ENCODE measurements at regions not wholly inside any gene's neighbourhood (a gene's known extent, or its start where the extent isn't known, plus 50 kb on each side); places are given as distances from the start of the nearest gene placed in this dataset.

DNA sequence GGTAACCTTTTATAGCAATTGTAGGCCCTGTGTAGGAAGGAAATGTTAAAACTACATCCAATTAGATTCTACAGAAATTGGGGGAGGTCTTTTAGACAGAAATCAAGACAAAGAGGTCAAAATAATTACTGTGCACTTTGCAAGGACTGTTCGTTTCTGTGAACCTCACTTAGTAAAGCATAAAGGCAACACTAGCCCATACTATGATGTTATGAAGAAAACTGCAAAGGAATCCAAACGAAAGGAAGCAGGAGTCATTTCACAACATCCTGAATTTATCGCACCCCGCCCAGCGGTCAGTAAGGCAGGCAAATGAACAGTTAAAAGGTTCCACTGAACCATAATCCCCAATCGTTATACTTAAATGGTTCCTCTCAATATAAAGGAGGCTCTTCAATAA lies 429.5 kb upstream of the ARID1B start:
- no peak for DNase-seq

DNA sequence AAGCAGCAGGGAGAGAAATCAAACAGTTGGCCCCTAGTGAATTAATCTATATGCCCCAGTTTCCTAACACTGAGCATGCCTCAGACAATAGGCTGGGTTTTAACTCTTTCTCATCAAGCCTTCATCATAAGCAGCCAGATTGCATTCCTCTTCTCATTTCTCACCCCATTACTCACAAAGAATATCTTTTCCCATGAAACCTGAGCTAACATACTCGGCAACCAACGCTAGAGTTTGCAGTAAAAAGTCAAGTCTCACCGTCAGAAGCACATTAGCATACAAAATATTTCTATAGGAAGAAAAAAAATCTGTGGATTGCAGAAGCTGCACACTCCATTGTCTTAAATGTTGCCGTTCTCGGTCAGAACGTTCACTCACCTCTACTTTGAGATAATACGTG lies 429.9 kb upstream of the ARID1B start:
- no peak for DNase-seq

DNA sequence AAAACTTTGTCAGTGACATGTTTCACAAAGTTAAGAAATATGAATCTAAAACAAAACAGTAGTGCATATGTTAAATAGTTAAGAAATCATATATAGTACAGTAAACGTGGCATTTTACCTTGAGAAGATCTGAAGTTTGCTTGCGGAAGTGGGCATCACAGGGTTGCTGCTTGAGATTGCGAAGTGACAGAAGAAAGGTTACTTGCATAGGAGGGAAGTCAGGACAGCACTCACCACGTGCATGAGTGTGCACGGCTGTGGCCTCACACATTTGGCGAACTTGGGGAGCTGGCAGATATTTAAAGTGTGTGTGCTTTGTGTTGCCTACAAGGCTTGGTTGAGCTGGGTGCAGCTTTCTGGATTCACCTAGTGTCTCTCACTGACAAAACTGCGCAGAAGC lies 431.5 kb upstream of the ARID1B start:
- DNase-seq: no peak

DNA sequence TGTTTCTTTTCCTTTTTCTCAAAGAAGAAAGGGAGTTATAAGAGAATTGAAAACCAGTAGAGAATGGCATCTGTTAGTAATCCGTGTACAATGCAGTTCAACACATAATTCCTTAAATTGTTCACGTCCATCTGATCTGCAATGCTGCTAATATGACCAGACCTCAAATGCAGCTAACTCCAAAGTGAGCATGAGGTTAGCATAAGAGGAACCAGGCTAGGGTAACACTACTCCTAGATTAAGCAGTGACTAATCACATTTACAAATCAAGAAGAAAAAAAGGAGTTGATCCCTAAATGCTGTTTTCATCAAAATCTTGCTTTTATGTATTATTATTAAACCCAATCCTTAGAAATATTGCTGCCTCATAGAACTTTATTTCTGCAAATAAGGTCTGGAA lies 432.7 kb upstream of the ARID1B start:
- no peak for DNase-seq

DNA sequence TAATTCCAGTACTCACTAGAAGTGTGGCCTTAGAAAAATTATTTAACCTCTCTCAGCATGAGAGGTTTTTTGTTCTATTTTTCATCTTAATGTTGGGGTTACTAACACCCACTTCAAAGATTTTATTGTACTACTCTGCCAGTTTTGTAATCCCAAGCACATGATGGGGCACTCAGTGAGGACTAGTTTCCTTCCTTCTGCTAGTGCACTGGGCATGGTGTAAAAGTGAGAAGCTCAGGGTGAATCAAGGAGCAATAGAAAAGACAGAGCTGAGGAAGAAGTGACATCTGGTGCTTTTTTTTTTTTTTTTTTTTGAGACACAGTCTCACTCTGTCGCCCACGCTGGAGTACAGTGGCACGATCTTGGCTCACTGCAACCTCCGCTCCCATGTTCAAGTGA lies 439.4 kb upstream of the ARID1B start:
- no peak for DNase-seq

DNA sequence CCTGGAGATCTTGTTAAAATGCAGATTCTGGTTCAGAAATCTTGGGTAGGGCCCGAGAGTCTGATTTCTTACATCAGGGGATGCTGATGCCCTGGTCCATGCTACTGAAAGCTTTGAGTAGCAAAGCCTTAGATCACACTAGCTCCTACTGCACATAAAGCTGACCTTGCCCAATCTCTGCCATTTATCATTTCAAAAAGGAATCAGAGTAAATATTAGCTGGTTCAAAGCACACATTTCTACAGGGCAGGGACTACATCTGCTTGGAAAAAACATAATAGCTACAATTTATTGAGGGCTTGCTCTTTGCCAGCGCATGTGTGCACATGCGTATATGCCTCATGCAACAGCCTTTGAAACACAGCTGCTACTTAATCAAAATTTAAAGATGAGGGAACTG lies 440.4 kb upstream of the ARID1B start:
- DNase-seq: no peak

DNA sequence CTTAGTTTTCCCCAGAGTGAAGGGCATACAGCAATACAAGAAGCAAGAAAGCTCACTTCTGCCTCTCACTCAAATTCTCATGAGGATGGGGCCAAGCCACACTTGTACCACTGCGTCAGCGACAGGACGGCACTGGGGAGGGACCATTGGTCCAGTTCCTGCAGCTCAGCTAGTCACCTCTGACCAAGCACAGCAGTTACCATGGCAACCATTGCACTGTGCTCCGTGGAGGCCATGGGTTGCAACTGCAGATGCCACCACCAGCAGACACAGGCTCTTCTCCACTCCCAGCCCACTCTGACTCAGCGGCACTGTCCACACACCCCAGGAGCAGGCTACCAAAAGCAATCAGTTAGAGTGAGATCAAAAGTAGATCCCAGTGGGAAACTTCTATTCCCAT lies 441.1 kb upstream of the ARID1B start:
- DNase-seq: no peak

DNA sequence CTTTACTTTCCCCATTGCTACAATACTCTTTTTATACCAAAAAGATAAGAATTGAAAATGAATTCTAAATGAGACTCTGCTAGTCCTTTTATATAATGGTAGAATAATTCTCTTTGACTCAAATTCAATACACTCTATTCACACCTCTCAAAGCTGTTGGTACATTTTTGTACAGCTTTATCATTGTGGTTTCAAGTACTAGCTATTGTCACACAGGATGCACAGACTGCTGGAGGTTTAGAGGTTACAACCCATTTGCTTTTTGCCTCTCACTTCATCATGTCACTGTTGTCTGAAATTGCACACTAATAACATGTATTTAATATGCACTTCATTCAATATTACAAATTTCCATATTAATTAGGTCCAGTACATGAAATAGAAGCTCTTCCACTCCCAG lies 442.2 kb upstream of the ARID1B start:
- no peak for DNase-seq

DNA sequence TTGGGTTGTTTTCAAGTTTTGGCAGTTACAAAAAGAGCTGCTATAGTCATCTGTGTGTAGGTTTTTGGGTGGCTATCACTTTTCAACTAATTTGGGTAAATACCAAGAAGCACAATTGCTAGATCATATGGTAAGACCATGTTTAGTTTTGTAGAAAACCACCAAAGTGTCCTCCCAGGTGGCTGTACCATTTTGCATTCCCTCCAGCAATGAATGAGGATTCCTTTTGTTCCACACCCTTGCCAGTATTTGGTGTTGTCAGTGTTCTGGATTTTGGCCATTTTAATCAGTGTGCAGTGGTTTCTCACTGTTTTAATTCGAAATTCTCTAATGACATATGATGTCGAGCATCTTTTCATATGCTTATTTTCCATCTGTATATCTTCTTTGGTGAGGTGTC lies 457.5 kb upstream of the ARID1B start:
- DNase-seq: no peak

DNA sequence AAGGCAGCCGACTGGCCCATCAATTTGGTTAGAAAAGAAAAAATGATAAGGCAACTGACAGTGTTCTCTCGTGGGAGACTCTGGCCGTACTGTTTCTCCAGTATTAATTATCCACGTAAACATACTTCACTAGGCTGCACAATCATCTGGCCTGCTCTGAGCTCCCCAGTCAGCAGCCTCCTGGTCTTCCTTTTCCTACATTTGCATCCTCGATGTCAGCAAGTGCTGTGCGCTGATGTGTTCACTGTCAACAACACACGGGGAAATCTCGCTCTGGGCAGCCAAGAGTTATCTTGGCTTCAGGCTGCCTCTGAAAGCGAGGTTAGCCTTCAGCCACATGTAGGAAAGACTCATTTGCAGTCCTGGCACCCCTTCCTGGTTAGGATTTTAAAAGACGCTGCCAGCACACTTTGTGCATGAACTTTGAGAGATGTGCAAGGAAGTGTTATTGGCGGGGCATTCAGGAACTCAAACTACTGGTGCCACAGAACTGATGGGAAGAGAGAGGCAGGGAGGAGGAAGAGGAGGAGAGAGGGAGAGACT lies 460.5 kb upstream of the ARID1B start:
- no peak for DNase-seq

DNA sequence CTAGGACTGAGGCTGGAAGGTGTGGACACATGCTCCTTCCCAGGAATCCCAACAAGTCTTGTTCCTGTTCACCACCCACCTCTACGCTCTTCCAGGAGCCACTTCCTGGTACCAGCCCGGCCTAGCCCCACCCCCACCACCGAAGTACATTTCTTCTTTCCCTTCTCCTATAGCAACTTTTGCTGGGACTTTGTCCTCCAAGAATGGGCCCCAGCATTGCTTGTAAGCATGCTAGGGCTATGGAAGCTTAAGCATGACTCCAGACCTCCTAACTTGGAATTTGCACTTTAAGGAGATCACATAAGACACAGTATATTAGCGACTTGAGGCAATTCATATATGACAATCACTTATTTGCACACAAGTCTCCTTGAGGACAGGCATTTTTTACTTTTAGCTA lies 462.0 kb upstream of the ARID1B start:
- no peak for DNase-seq

DNA sequence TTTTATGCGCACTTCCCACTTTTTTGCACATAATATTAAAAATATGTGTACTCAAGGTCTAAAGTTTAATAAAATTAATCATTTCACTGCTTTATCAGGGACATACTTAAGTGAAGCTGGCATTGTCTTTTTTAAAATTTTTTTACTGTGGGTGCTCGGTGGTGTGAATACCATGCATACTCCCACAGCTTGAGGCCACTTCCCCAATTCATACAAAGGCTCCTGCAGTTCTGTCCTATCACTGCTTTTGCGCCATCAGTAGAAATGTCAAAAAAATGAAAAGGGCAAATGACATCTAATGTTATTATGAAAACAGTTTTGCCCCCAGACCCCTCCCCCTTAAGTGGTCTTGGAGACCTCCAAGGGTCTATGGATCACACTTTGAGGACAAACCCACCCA lies 464.1 kb upstream of the ARID1B start:
- no peak for DNase-seq

DNA sequence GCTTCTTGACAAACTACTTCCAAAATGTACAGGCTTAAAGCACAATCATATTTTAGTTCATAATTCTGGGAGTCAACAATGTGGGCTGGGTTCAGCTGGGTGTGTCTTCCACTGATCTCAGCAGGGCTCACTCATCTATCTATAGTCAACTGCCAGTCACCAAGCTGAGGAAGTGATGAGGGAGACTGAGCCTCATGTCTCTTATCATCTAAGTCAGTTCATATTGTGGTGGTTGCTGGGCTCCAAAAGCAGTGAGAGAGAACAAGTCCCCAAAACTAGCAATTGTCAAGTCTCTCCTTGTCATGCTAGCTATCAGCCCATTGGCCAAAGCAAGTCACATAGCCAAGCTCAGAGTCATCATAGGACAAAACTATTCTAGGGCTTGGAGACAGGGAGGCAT lies 465.9 kb upstream of the ARID1B start:
- DNase-seq: no peak

DNA sequence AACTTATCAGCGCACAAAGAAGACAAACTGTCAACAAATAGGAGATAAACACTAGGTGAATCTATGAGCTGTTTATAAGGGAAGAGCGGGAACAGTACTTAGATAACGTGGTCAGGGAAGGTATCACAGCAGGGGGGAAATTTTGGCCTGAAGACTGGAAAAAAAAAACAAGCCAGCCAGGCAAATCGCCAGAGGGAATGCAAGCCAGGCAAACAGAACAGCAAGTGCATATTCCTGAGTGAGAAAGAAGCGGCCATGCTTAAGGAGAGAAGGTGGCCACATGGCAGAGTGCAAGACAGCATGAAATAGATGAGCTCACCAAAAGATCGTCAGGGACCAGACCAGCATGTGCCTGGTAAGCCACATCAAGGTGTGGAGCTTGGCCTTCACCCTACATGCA lies 466.5 kb upstream of the ARID1B start:
- DNase-seq: no peak

DNA sequence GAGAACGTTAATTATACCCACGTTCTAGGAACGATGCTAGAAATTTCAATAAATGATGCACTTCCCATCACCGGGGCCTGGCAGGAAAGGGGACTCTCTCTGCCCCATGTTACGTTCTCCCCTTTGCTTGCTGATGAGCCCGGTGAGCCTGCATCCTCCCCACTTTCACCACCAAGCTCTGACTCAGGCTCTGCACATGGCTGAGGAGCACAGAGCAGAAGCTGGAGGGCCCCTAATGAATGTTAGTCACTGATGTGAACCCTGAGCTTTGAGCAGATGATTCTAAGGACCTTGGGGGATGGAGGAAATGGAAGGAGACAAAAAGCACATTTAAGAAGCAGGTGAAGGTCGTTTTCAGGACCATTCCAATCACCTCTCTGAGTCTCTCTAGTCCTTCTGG lies 468.2 kb upstream of the ARID1B start:
- DNase-seq: no peak

DNA sequence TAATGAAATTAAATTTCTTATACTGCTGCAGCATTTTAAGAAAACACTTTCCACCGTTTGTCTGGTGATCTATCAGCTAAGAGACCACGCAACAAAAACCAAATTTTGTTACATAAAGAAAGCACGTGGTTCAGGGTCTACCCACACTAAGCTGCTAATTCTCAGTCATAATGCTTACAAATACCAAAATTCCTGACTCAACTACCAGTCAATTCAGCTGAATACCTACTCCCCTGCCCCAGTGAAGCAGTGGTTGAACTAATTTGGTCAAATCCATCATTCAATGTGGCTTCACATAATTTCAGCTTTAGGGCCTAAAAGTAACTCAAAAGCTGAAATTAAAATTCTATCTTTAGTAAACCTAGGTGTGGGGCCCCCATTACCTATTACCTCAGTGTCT lies 468.6 kb upstream of the ARID1B start:
- no peak for DNase-seq

DNA sequence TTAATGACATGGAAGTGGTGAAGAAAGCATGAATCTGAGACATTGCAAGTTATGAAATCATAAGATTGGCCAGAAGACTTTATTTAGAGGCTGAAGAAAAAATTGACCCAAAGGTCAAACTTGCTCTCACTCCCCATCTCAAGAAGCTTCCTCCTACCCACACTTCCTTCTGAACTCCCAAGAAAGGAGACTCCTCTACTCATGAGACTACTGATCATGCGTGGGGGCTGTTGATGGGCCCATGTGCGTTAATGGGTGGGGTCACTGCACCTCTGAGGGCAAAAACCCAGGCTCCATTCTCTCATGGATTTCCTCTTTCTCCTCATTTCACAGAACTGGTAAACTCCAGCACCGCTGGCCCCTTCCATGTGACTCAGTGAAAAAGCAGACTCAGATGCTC lies 470.6 kb upstream of the ARID1B start:
- no peak for DNase-seq

DNA sequence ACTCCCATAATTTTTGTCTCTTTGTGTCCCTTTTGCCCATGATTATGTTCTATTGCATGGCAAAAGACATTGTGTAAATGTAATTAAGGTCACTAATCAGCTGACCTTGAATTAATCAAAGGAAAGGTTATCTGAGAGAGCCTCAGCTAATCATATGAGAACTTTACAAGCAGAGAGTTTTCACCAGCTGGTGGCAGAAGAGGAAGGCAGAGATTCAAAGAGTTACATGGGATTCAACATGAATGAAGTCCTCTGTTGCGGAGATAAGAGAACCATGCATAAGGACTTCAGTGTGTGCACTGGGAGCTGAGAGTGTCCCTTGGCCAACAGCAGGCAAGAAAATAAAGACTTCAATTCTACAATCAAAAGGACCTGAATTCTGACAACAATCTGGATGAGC lies 494.1 kb upstream of the ARID1B start:
- DNase-seq: no peak

DNA sequence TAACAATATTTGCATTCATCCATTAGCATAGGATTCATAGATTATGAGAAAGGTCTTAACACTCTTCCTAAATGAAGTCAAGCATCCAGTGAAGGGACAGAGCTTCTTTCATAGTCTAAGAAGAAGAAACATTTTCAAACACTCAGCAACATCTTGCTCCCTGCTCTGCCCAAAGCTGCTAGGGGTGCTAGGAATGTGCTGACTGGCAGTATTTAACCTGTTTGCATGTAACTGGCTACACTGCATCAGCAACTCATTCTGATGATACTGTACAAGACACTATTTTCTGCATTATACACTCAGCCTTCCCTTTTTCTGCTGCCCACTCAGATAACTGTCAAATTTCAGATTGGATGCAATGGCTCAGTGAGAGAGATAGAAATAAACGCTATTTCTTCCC lies 495.1 kb upstream of the ARID1B start:
- no peak for DNase-seq

DNA sequence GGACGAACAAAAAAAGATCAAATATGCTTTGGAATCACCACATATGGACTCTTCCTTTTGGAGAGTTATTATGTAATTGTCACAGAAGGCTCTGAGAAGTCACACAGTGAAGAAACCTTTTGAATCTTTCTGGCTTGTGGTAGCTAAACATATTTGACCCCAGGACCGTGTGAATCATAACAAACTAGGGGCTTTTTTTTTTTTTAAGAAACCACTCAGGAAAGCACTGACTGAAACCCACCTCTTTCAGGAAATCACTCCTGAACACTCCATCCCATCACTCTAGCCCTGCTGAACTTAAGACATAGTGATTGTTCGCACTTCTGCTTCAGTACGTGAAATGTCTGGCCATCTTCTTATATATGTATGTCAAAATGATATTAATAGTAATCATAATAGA lies 495.9 kb upstream of the ARID1B start:
- no peak for DNase-seq

DNA sequence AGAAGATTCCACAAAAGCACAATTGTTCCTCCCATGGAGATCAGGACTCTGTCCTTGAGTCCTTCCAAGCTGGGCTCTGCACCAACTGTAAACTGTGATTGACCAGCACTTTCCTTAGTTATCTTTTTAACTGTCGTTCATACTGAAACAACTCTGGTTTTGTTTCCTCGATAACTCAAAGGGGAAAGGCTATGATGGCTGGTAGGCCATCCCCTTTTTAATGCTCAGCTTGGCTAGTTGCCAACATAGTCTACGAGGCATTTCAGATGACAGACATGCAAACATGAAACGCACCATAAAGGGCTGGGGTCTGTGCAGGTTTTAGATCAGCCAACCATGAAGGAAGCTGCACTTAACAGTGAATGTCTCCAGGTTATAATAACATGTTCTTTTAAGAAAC lies 497.1 kb upstream of the ARID1B start:
- DNase-seq: peak; percentile 33

DNA sequence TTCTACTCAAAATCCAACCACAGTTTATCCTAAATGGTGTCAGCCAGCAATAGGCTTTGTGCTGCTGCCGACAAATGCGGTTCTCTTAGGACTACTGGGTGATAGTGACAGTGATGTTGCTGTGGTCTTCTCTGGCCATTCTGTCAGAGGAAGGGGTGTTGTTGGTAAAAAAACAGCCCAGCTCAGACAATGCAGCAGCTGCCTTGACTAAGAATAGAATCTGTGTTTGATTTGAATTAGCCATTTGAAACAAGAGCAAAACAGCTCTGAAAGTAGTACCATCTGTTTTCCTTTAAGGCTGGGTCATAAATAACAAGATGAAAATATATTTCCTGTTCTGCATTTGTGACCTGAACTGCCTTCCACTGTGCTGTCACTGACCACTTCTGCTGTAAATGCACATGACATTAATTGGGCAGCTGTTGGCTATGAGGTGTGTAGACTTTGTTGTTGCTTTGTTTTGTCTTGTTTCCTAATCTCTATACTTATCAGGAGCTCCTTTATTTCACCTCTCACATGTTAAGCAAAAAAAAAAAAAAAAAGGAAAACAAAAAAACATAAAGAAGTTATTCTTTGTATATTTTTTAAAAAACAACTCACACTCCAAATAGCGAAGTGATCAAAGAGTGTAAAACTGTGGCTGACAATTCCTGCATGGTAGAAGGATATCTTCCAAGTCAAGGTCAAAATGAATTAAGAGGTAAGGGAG lies 497.8 kb upstream of the ARID1B start:
- no peak for DNase-seq

DNA sequence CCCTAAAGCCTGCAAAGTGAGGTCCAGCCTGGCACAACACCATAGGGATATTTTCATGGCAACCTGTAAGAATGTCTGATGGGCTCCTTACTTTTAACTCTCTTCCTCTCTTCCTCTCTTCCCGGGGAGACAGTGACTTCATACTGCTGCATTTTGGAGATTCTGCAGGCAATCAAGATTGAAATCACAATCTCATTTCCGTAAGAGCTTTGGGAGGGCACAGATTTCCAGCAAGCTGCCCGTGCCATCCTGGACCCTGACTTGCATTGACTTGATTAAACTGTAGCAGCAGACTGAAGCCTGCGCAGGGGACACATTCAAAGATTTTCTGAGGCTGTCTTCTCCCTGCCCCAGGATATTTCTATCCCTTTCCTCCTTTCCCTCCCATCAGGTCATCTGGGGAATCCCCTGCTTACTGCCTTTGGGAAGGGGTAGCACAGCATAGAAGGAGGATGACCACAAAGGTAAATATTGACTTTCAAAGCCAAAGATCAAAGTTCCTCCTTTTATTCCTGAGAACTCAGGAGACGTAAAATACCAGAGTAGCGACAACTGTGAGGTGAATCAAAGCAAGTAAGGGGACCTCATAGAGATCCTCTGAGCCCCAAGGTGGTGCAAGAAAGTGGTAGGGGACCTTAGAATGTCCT lies 504.0 kb upstream of the ARID1B start:
- DNase-seq: no peak

DNA sequence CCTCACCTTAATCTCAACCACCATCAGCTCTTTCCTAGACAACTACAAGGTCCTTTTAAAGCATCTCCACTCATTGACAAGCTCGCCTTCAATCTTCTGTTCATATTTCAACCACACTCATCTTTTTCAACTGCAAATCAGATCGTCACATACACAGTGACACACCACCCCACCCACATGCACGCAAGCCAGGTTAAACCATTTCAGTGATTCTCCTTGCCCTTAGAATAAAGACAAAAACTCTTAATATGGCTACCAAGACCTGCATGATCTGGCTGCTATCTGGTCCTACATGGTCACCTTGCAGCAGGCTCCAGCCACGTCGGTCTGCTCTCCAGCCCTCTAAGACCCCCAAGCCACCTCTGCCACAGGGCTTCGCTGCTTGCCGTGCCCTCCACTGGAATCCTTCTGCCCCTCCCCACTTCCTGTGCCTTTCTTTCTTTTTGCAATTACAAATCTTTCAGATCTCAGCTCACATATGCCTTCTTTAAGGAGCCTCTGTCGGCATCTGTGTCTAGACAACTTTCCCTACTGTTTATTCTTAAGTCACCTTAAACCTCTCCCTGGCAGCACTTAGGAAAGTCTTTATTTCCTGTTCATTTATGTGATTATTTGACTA lies 507.3 kb upstream of the ARID1B start:
- no peak for DNase-seq

DNA sequence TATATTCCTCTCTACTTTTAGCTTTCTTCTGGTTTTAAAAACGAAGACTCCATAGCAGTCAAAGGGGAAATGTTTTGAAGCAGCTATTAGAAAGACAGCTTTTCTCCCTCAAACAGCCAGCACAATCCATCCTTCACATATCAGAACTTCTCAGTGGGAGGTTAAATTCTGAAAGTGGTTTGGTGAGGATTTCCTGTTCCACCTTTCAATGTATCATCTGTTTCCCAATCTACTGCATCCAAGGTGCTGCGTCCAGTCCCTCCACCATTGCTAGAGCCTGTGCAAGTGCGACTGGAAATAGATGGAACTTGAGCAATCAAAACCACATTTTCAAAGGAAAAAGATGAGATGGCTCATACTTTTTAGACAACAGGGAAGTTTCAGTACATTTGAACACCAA lies 508.3 kb upstream of the ARID1B start:
- no peak for DNase-seq

Measured in NCI-H1436 (cell line).